H9 (cell line): ENCODE measurements at regions not wholly inside any gene's neighbourhood (a gene's known extent, or its start where the extent isn't known, plus 50 kb on each side); places are given as distances from the start of the nearest gene placed in this dataset.
A peak's percentile ranks its signal among the peaks of the same experiment; 100 is the strongest.

Source experiments
- DNase-seq: peaks from one replicate; pipeline ENCODE4 v3.0.0-alpha.2; 2017
- H2AFZ ChIP-seq: one replicate; pipeline ENCODE4 v1.6.1; 2013; ENCODE audit warnings: mild to moderate bottlenecking, low read length, control low read depth, moderate library complexity
- H2AK5ac ChIP-seq: 2 replicates; pipeline ENCODE4 v1.6.1; 2013; ENCODE audit warnings: low read length, control low read depth, mixed read lengths; ENCODE audit not compliant: insufficient read length
- H2BK120ac ChIP-seq: one replicate; pipeline ENCODE4 v1.6.1; 2013; ENCODE audit warnings: low read depth, mild to moderate bottlenecking, low read length, control low read depth, inconsistent platforms; ENCODE audit not compliant: poor library complexity, severe bottlenecking
- H2BK12ac ChIP-seq: 2 replicates; pipeline ENCODE4 v1.6.1; 2013; ENCODE audit warnings: low read length, control low read depth, mixed read lengths, low read depth; ENCODE audit not compliant: insufficient read length
- H2BK15ac ChIP-seq: 2 replicates; pipeline ENCODE4 v1.6.1; 2013; ENCODE audit warnings: low read depth, low read length, control low read depth
- H2BK20ac ChIP-seq: one replicate; pipeline ENCODE4 v1.6.1; 2013; ENCODE audit warnings: low read depth, mild to moderate bottlenecking, low read length, control low read depth, inconsistent platforms; ENCODE audit not compliant: poor library complexity, severe bottlenecking
- H2BK5ac ChIP-seq: 2 replicates; pipeline ENCODE4 v1.6.1; 2013; ENCODE audit warnings: low read length, control low read depth, mixed read lengths; ENCODE audit not compliant: insufficient read length
- H3K14ac ChIP-seq: 2 replicates; pipeline ENCODE4 v1.6.1; 2013; ENCODE audit warnings: low read length, control low read depth; ENCODE audit not compliant: insufficient read depth
- H3K18ac ChIP-seq: 2 replicates; pipeline ENCODE4 v1.6.1; 2013; ENCODE audit warnings: low read depth, mild to moderate bottlenecking, mixed read lengths, low read length, control low read depth; ENCODE audit not compliant: insufficient read length
- H3K23ac ChIP-seq: 2 replicates; pipeline ENCODE4 v1.6.1; 2013; ENCODE audit warnings: low read length, control low read depth, mixed read lengths, low read depth; ENCODE audit not compliant: insufficient read length
- H3K23me2 ChIP-seq: 2 replicates; pipeline ENCODE4 v1.6.1; 2013; ENCODE audit warnings: low read depth, mild to moderate bottlenecking, mixed read lengths, low read length, control low read depth; ENCODE audit not compliant: insufficient read length, poor library complexity, severe bottlenecking
- H3K27ac ChIP-seq: 2 replicates; pipeline ENCODE4 v1.5.1; 2013; ENCODE audit warnings: low read length, control low read depth, mixed read lengths, low read depth; ENCODE audit not compliant: insufficient read length
- H3K27me3 ChIP-seq: 2 replicates; pipeline ENCODE4 v1.6.1; 2013; ENCODE audit warnings: low read length, control low read depth, inconsistent platforms; ENCODE audit not compliant: insufficient read depth
- H3K4ac ChIP-seq: 2 replicates; pipeline ENCODE4 v1.6.1; 2013; ENCODE audit warnings: low read depth, mild to moderate bottlenecking, control low read depth, inconsistent platforms, low read length, moderate library complexity
- H3K4me1 ChIP-seq: 2 replicates; pipeline ENCODE4 v1.6.1; 2013; ENCODE audit warnings: low read length, control low read depth, inconsistent platforms; ENCODE audit not compliant: insufficient read depth
- H3K4me2 ChIP-seq: 2 replicates; pipeline ENCODE4 v1.6.1; 2013; ENCODE audit warnings: low read length, control low read depth, mixed read lengths; ENCODE audit not compliant: insufficient read length, insufficient read depth
- H3K56ac ChIP-seq: 2 replicates; pipeline ENCODE4 v1.6.1; 2013; ENCODE audit warnings: low read depth, mild to moderate bottlenecking, mixed read lengths, low read length, control low read depth; ENCODE audit not compliant: insufficient read length
- H3K79me1 ChIP-seq: 2 replicates; pipeline ENCODE4 v1.6.1; 2013; ENCODE audit warnings: low read depth, mild to moderate bottlenecking, moderate library complexity, low read length, control low read depth, inconsistent platforms; ENCODE audit not compliant: insufficient read depth, poor library complexity, severe bottlenecking
- H3K79me2 ChIP-seq: 2 replicates; pipeline ENCODE4 v1.6.1; 2013; ENCODE audit warnings: low read length, control low read depth, inconsistent platforms; ENCODE audit not compliant: insufficient read depth
- H3K9ac ChIP-seq: 2 replicates; pipeline ENCODE4 v1.6.1; 2013; ENCODE audit warnings: low read length, control low read depth, mixed read lengths; ENCODE audit not compliant: insufficient read length; ENCODE audit errors: extremely low read depth
- H3K9me3 ChIP-seq: one replicate; pipeline ENCODE4 v1.6.1; 2013; ENCODE audit warnings: low read depth, low read length, inconsistent platforms; ENCODE audit not compliant: control insufficient read depth
- H3T11ph ChIP-seq: one replicate; pipeline ENCODE4 v1.6.1; 2013; ENCODE audit warnings: mild to moderate bottlenecking, low read length, control low read depth, inconsistent platforms
- H4K20me1 ChIP-seq: one replicate; pipeline ENCODE4 v1.6.1; 2013; ENCODE audit not compliant: control insufficient read depth, insufficient read length, insufficient read depth
- H4K5ac ChIP-seq: 2 replicates; pipeline ENCODE4 v1.6.1; 2013; ENCODE audit warnings: low read depth, mild to moderate bottlenecking, mixed read lengths, low read length, control low read depth; ENCODE audit not compliant: insufficient read length
- H4K8ac ChIP-seq: replicated peaks from 2 replicates; pipeline ENCODE4 v1.6.1; 2013; ENCODE audit warnings: low read length, control low read depth, mixed read lengths, low read depth; ENCODE audit not compliant: insufficient read length
- H4K91ac ChIP-seq: 2 replicates; pipeline ENCODE4 v1.6.1; 2013; ENCODE audit warnings: low read depth, mild to moderate bottlenecking, moderate library complexity, mixed read lengths, low read length, control low read depth; ENCODE audit not compliant: insufficient read length
- H3K27ac Mint-ChIP-seq, 3 experiments: 2 replicates in 2 of 3; 3 replicates in 1 of 3; pipeline ENCODE4 v1.8.0; 2020 to 2021; ENCODE audit warnings: mixed read lengths in 3 of 3, mild to moderate bottlenecking in 1 of 3, moderate library complexity in 1 of 3
- H3K27me3 Mint-ChIP-seq: 2 replicates; pipeline ENCODE4 v1.8.0; 2021; ENCODE audit warnings: low read depth, mild to moderate bottlenecking, moderate library complexity, mixed read lengths
- H3K36me3 Mint-ChIP-seq, 3 experiments: 2 replicates in 2 of 3; 3 replicates in 1 of 3; pipeline ENCODE4 v1.8.0; 2020 to 2021; ENCODE audit warnings: low read depth in 3 of 3, mixed read lengths in 3 of 3; ENCODE audit not compliant: insufficient read depth in 1 of 3
- H3K4me1 Mint-ChIP-seq, 2 experiments: 2 replicates each; pipeline ENCODE4 v1.8.0; 2020; ENCODE audit warnings: mixed read lengths in 2 of 2
- H3K4me3 Mint-ChIP-seq, 2 experiments: 2 replicates in 1 of 2; 3 replicates in 1 of 2; pipeline ENCODE4 v1.8.0; 2020 to 2021; ENCODE audit warnings: mild to moderate bottlenecking in 2 of 2, mixed read lengths in 2 of 2, moderate library complexity in 1 of 2
- H3K9me3 Mint-ChIP-seq, 2 experiments: 2 replicates in 1 of 2; 3 replicates in 1 of 2; pipeline ENCODE4 v1.8.0; 2020; ENCODE audit warnings: mild to moderate bottlenecking in 2 of 2, mixed read lengths in 2 of 2, moderate library complexity in 1 of 2
- CTCF ChIP-seq: fragments of 200-600 bp; sonication (generic); conservative IDR thresholded peaks from 3 replicates; pipeline ENCODE4 v1.8.0; 2021; ENCODE audit warnings: antibody characterized with exemption, mild to moderate bottlenecking
- WGBS: extraction: QIAGEN DNeasy Blood & Tissue Kit; methylation state at CpG from one replicate; pipeline ENCODE4 v1.1.7; 2013; ENCODE audit warnings: missing lambda C conversion rate, low lambda C conversion rate, mixed read lengths; ENCODE audit not compliant: insufficient read length; ENCODE audit errors: extremely low coverage; 5-methylcytosine and 5-hydroxymethylcytosine counted together

GRCh38 chr5:3116366-3116765 is 364.9 kb upstream of the IRX2 start:
- peaks cover 1% of the 10 kb centered on the region; the same call in 1 of the 2 replicates for H3K27me3 Mint-ChIP-seq
- no CpG with 5 or more reads among the region's 23 CpGs for WGBS

More at GRCh38 chr5:3116366-3116765, 364.9 kb upstream of the IRX2 start:
- Histone ChIP-seq H3K4me1 (peaks cover 16% of the 10 kb centered on the region), H3K4ac (no peak overlapping the region), H4K91ac (no peak overlapping the region), H4K8ac (no peak overlapping the region), H2BK5ac (no peak overlapping the region), H3K27me3 (peaks cover 52% of the 10 kb centered on the region), H3K27ac (no peak overlapping the region), H3K79me1 (no peaks in the 10 kb centered on the region), H3K9me3 (no peaks in the 10 kb centered on the region), H3K18ac (no peak overlapping the region), H2BK120ac (no peak overlapping the region), H3T11ph (no peak overlapping the region), H2BK20ac (no peak overlapping the region), H4K20me1 (no peaks in the 10 kb centered on the region), H3K79me2 (no peaks in the 10 kb centered on the region), H2BK12ac (no peak overlapping the region), H2AFZ (no peak overlapping the region), H3K14ac (no peak overlapping the region), H2BK15ac (no peak overlapping the region), H3K4me2 (peak overlapping the region; percentile 25), H3K9ac (no peak overlapping the region), H3K23ac (no peak overlapping the region), H3K23me2 (no peaks in the 10 kb centered on the region), H2AK5ac (no peak overlapping the region), H3K56ac (no peak overlapping the region), H4K5ac (no peak overlapping the region)
- peaks cover 0 to 3% of the 10 kb centered on the region in 2 experiments; a peak in 3 of 5 replicates for H3K9me3 Mint-ChIP-seq
- H3K4me1 Mint-ChIP-seq = peaks cover 61 to 64% of the 10 kb centered on the region in 2 experiments
- DNase-seq = no peak
- TF ChIP-seq CTCF = no peak
- no peaks in the 10 kb centered on the region for H3K36me3 Mint-ChIP-seq
- peak overlapping the region in 1 of 3 experiments; percentile 86; a peak in 1 of 7 replicates for H3K27ac Mint-ChIP-seq
- H3K4me3 Mint-ChIP-seq = no peak overlapping the region
